ENCODE measurements at regions not wholly inside any gene's neighbourhood (a gene's known extent, or its start where the extent isn't known, plus 50 kb on each side); places are given as distances from the start of the nearest gene placed in this dataset.

DNA sequence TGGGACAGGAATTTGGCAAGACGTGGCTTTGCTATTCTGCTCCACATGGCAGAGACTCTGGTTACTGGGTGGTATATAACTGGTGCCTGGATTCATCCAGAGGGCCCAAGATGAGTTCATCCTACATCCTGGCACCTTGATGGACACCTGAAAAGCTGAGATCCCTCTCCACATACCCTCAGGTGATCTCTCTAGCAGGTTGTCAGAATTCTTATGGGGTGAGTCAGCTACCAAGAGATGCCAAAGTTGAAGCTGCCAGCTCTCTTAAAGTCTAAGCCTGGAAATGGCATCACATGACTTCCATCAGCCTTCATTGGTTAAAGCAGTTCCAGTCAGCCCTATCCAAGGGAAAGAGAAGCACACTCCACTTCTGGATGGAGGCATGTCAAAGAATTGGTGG is 300.7 kb upstream of the SEL1L start:
- TF ChIP-seq CTCF (IDR thresholded peaks at IDR 0.05) (no peak), POLR2A (IDR thresholded peaks at IDR 0.05) (no peak), POLR2AphosphoS5 (IDR thresholded peaks at IDR 0.05) (no peak), EP300 (IDR thresholded peaks at IDR 0.05) (no peak)
